Karpas-422 (cell line): ENCODE measurements at regions not wholly inside any gene's neighbourhood (a gene's known extent, or its start where the extent isn't known, plus 50 kb on each side); places are given as distances from the start of the nearest gene placed in this dataset.
"Not testable (repeated sequence)": the region's sequence is repeated elsewhere in the genome, so short reads cannot be mapped to it uniquely, and the experiment has no call there.

Source experiments
- DNase-seq: peaks from one replicate; pipeline ENCODE4 v3.0.0-alpha.2; 2015
- H2AFZ ChIP-seq: fragments of 200-600 bp; sonication (generic); 2 replicates; pipeline ENCODE4 v1.6.1; 2014; ENCODE audit warnings: antibody characterized with exemption, low read length, mixed read lengths
- H3K27ac ChIP-seq: fragments of 200-600 bp; sonication (generic); 2 replicates; pipeline ENCODE4 v1.5.1; 2014; ENCODE audit warnings: mild to moderate bottlenecking, low read length, moderate library complexity
- H3K27me3 ChIP-seq: fragments of 200-600 bp; sonication (generic); 2 replicates; pipeline ENCODE4 v1.6.1; 2014; ENCODE audit warnings: low read length, mixed read lengths
- H3K36me3 ChIP-seq: fragments of 200-600 bp; sonication (generic); 2 replicates; pipeline ENCODE4 v1.6.1; 2014; ENCODE audit warnings: low read length, mixed read lengths; ENCODE audit not compliant: insufficient read depth
- H3K4me1 ChIP-seq: fragments of 200-600 bp; sonication (generic); 2 replicates; pipeline ENCODE4 v1.6.1; 2014; ENCODE audit warnings: mild to moderate bottlenecking, low read length, mixed read lengths
- H3K4me2 ChIP-seq: fragments of 200-600 bp; sonication (generic); 2 replicates; pipeline ENCODE4 v1.6.1; 2014; ENCODE audit warnings: low read length, low read depth, mild to moderate bottlenecking; ENCODE audit not compliant: poor library complexity, severe bottlenecking
- H3K4me3 ChIP-seq: fragments of 200-600 bp; sonication (generic); 2 replicates; pipeline ENCODE4 v1.5.1; 2014; ENCODE audit warnings: mild to moderate bottlenecking, antibody characterized with exemption, low read length, mixed read lengths
- H3K79me2 ChIP-seq: fragments of 200-600 bp; sonication (generic); 2 replicates; pipeline ENCODE4 v1.6.1; 2014; ENCODE audit warnings: mild to moderate bottlenecking, low read length, mixed read lengths
- H3K9ac ChIP-seq: fragments of 200-600 bp; sonication (generic); 2 replicates; pipeline ENCODE4 v1.6.0; 2014; ENCODE audit warnings: low read length
- H3K9me2 ChIP-seq: fragments of 200-600 bp; sonication (generic), shearing (Covaris generic); replicated peaks from 2 replicates; pipeline ENCODE4 v1.6.0; 2014; ENCODE audit warnings: mild to moderate bottlenecking, low read length, moderate library complexity; ENCODE audit not compliant: insufficient read depth
- H3K9me3 ChIP-seq: fragments of 300-700, 200-600 bp; sonication (generic); 2 replicates; pipeline ENCODE4 v1.6.1; 2014; ENCODE audit warnings: low read length, mixed read lengths
- H4K20me1 ChIP-seq: fragments of 200-600 bp; sonication (generic); 2 replicates; pipeline ENCODE4 v1.6.1; 2014; ENCODE audit warnings: mild to moderate bottlenecking, antibody characterized with exemption, low read length, low read depth; ENCODE audit not compliant: insufficient read depth

- not testable (repeated sequence) for H2AFZ ChIP-seq, DNase-seq, H4K20me1 ChIP-seq, H3K27me3 ChIP-seq, H3K4me1 ChIP-seq, H3K4me2 ChIP-seq, H3K9me3 ChIP-seq, H3K79me2 ChIP-seq, H3K4me3 ChIP-seq, H3K9ac ChIP-seq, H3K9me2 ChIP-seq, H3K36me3 ChIP-seq, H3K27ac ChIP-seq
These were observed 421.1 kb downstream of the CCER1 start for GRCh38 chr12:90533828-90534227.

- no peak overlapping the region for H3K27ac ChIP-seq
- H3K4me2 ChIP-seq: no peak overlapping the region
- no peaks in the 10 kb centered on the region for H3K27me3 ChIP-seq
- no peaks in the 10 kb centered on the region for H3K36me3 ChIP-seq
- DNase-seq: no peak
- H3K9ac ChIP-seq: no peak overlapping the region
- no peak overlapping the region for H2AFZ ChIP-seq
- H3K4me1 ChIP-seq: no peaks in the 10 kb centered on the region
- no peak overlapping the region for H3K4me3 ChIP-seq
- no peaks in the 10 kb centered on the region for H4K20me1 ChIP-seq
- peaks cover 7% of the 10 kb centered on the region; the same call in 1 of the 2 replicates for H3K9me3 ChIP-seq
- H3K79me2 ChIP-seq: no peaks in the 10 kb centered on the region
- H3K9me2 ChIP-seq: peaks cover 3% of the 10 kb centered on the region; the same call in 1 of the 2 replicates
These were observed 434.8 kb downstream of the CCER1 start for GRCh38 chr12:90520002-90520734.

- H3K4me1 ChIP-seq: no peaks in the 10 kb centered on the region
These were observed 435.7 kb downstream of the CCER1 start for GRCh38 chr12:90519285-90519684.

GRCh38 chr12:90515199-90516175 lies 439.5 kb downstream of the CCER1 start:
- Histone ChIP-seq H3K4me2 (no peak overlapping the region), H3K9ac (no peak overlapping the region), H2AFZ (no peak overlapping the region), H4K20me1 (no peaks in the 10 kb centered on the region), H3K4me3 (no peak overlapping the region), H3K4me1 (no peaks in the 10 kb centered on the region), H3K9me2 (peaks cover 3% of the 10 kb centered on the region; the same call in 1 of the 2 replicates), H3K9me3 (0 out of 2 replicates have a peak, but pooled peaks cover 3% of the 10 kb centered on the region), H3K79me2 (no peaks in the 10 kb centered on the region), H3K27me3 (no peaks in the 10 kb centered on the region), H3K27ac (no peak overlapping the region), H3K36me3 (no peaks in the 10 kb centered on the region)
- DNase-seq: no peak

More at GRCh38 chr12:90519285-90519684, 435.7 kb downstream of the CCER1 start:
- Histone ChIP-seq H3K27me3 (no peaks in the 10 kb centered on the region), H4K20me1 (no peaks in the 10 kb centered on the region), H3K36me3 (no peaks in the 10 kb centered on the region), H2AFZ (no peak overlapping the region), H3K79me2 (no peaks in the 10 kb centered on the region), H3K9ac (no peak overlapping the region), H3K9me3 (peaks cover 7% of the 10 kb centered on the region; the same call in 1 of the 2 replicates), H3K9me2 (peaks cover 3% of the 10 kb centered on the region; the same call in 1 of the 2 replicates), H3K4me2 (no peak overlapping the region), H3K4me3 (no peak overlapping the region), H3K27ac (no peak overlapping the region)
- DNase-seq: no peak

GRCh38 chr12:90514325-90514724 lies 440.7 kb downstream of the CCER1 start:
- Histone ChIP-seq H3K36me3 (no peaks in the 10 kb centered on the region), H3K79me2 (no peaks in the 10 kb centered on the region), H3K4me1 (no peaks in the 10 kb centered on the region), H3K27me3 (no peaks in the 10 kb centered on the region), H3K9me2 (peaks cover 3% of the 10 kb centered on the region; the same call in 1 of the 2 replicates), H3K27ac (no peak overlapping the region), H2AFZ (no peak overlapping the region), H3K9me3 (0 out of 2 replicates have a peak, but pooled peaks cover 3% of the 10 kb centered on the region), H3K9ac (no peak overlapping the region), H3K4me2 (no peak overlapping the region), H3K4me3 (no peak overlapping the region), H4K20me1 (no peaks in the 10 kb centered on the region)
- DNase-seq: no peak

GRCh38 chr12:90512518-90512917 lies 442.5 kb downstream of the CCER1 start:
- no peaks in the 10 kb centered on the region for H3K27me3 ChIP-seq
- no peaks in the 10 kb centered on the region for H3K4me1 ChIP-seq
- H3K79me2 ChIP-seq: no peaks in the 10 kb centered on the region
- H3K9me3 ChIP-seq: 0 out of 2 replicates have a peak, but pooled peaks cover 3% of the 10 kb centered on the region
- DNase-seq: no peak
- H3K27ac ChIP-seq: no peak overlapping the region
- H3K9me2 ChIP-seq: peaks cover 3% of the 10 kb centered on the region; the same call in 1 of the 2 replicates
- H3K9ac ChIP-seq: no peak overlapping the region
- no peak overlapping the region for H2AFZ ChIP-seq
- no peak overlapping the region for H3K4me3 ChIP-seq
- no peak overlapping the region for H3K4me2 ChIP-seq
- no peaks in the 10 kb centered on the region for H3K36me3 ChIP-seq
- no peaks in the 10 kb centered on the region for H4K20me1 ChIP-seq

GRCh38 chr12:90510948-90511347 lies 444.0 kb downstream of the CCER1 start:
- Histone ChIP-seq H3K27me3 (no peaks in the 10 kb centered on the region), H3K4me3 (no peak overlapping the region), H3K9ac (no peak overlapping the region), H3K4me1 (no peaks in the 10 kb centered on the region), H3K9me3 (0 out of 2 replicates have a peak, but pooled peaks cover 3% of the 10 kb centered on the region), H2AFZ (no peak overlapping the region), H3K36me3 (no peaks in the 10 kb centered on the region), H4K20me1 (no peaks in the 10 kb centered on the region), H3K79me2 (no peaks in the 10 kb centered on the region), H3K9me2 (no peaks in the 10 kb centered on the region; the same call in 1 of the 2 replicates), H3K27ac (no peak overlapping the region), H3K4me2 (no peak overlapping the region)
- no peak for DNase-seq

GRCh38 chr12:90504806-90505205 lies 450.2 kb downstream of the CCER1 start:
- Histone ChIP-seq H3K4me3 (no peak overlapping the region), H3K27ac (no peak overlapping the region), H3K79me2 (no peaks in the 10 kb centered on the region), H3K27me3 (no peaks in the 10 kb centered on the region), H4K20me1 (no peaks in the 10 kb centered on the region), H3K9me3 (0 out of 2 replicates have a peak, but pooled peaks cover 3% of the 10 kb centered on the region), H3K9ac (no peak overlapping the region), H3K4me2 (no peak overlapping the region), H3K4me1 (no peaks in the 10 kb centered on the region), H3K36me3 (no peaks in the 10 kb centered on the region), H3K9me2 (no peaks in the 10 kb centered on the region), H2AFZ (no peak overlapping the region)
- no peak for DNase-seq
